BJ (cell line): ENCODE measurements at regions not wholly inside any gene's neighbourhood (a gene's known extent, or its start where the extent isn't known, plus 50 kb on each side); places are given as distances from the start of the nearest gene placed in this dataset.

Source experiments
- CTCF ChIA-PET: fragments of 350-600 bp; formaldehyde crosslinking; extraction: SDS; loops from one replicate; lab custom pipeline; 2021; ENCODE audit warnings: antibody characterized with exemption, inconsistent platforms; lab: Yijun Ruan, JAX
- POLR2A ChIA-PET: fragments of 300-600 bp; sonication (Branson Sonifier 250); formaldehyde crosslinking; extraction: SDS; loops from one replicate; lab custom pipeline; 2021; ENCODE audit warnings: antibody characterized with exemption; lab: Charles Lee
- DNase-seq: peaks from one replicate; pipeline ENCODE4 v3.0.0-alpha.2; 2011; ENCODE audit warnings: low read depth
- H3K27me3 ChIP-seq: 2 replicates; pipeline ENCODE4 v1.6.0; 2011; ENCODE audit warnings: low read length; ENCODE audit not compliant: control insufficient read depth, insufficient read depth
- H3K36me3 ChIP-seq: 2 replicates; pipeline ENCODE4 v1.5.1; 2011; ENCODE audit warnings: low read length; ENCODE audit not compliant: control insufficient read depth, insufficient read depth
- H3K4me3 ChIP-seq: 2 replicates; pipeline ENCODE4 v1.5.1; 2011; ENCODE audit warnings: low read depth, mild to moderate bottlenecking, control low read depth, low read length
- CTCF ChIP-seq: IDR thresholded peaks from 2 replicates; pipeline ENCODE4 v1.5.1; 2011; ENCODE audit warnings: low read depth, mild to moderate bottlenecking, control low read depth, inconsistent platforms, low read length, moderate library complexity; ENCODE audit not compliant: insufficient read depth

GRCh38 chr4:104743215-104743653, 248.5 kb upstream of the CXXC4 start:
- no peak for DNase-seq
- H3K27me3 ChIP-seq = no peaks in the 10 kb centered on the region
- ChIA-PET CTCF (interaction anchor here (1.0 kb wide), 1 partner anchor 11 kb away, joined by 3 read pairs; no protein-coding TSS in a partner anchor), POLR2A (no interaction called here)
- H3K36me3 ChIP-seq = no peaks in the 10 kb centered on the region
- H3K4me3 ChIP-seq = no peak overlapping the region
- TF ChIP-seq CTCF = no peak

- no peak for DNase-seq
- Histone ChIP-seq H3K27me3 (no peaks in the 10 kb centered on the region), H3K4me3 (no peak overlapping the region), H3K36me3 (no peaks in the 10 kb centered on the region)
- no peak for TF ChIP-seq CTCF
- POLR2A ChIA-PET = no interaction called here
- CTCF ChIA-PET = interaction anchor here (0.8 kb wide), 1 partner anchor 276 kb away, joined by 4 read pairs; no protein-coding TSS in a partner anchor
Measured at GRCh38 chr4:104747635-104748034, 252.9 kb upstream of the CXXC4 start.

DNA sequence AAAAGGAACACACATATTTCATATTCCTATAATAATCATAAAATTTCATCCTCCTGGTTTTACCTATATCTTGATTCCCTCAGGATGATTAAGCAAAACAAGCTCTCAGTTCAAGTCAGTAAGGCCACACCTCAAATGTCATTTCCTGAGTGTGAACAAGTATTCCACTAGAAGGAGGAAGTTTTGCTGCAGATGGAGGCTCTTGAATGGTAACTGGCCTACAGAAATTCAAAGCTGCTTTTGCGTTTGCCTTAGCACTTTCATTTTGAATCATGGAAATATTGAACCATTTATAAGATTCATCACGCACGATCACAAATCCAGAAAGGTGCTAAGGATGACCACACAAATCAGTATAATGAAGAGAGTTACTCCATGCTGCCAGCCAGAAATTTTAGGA, 254.4 kb upstream of the CXXC4 start:
- no peak for TF ChIP-seq CTCF
- Histone ChIP-seq H3K36me3 (no peaks in the 10 kb centered on the region), H3K4me3 (no peak overlapping the region), H3K27me3 (no peaks in the 10 kb centered on the region)
- ChIA-PET CTCF (no interaction called here), POLR2A (no interaction called here)
- no peak for DNase-seq

- CTCF ChIA-PET = no interaction called here
- POLR2A ChIA-PET = no interaction called here
- Histone ChIP-seq H3K27me3 (no peaks in the 10 kb centered on the region), H3K4me3 (no peak overlapping the region), H3K36me3 (no peaks in the 10 kb centered on the region)
- no peak for TF ChIP-seq CTCF
- DNase-seq = no peak
Measured at GRCh38 chr4:104750008-104750407, 255.3 kb upstream of the CXXC4 start.

GRCh38 chr4:104751468-104751867, 256.8 kb upstream of the CXXC4 start:
- no peak for DNase-seq
- H3K36me3 ChIP-seq = no peaks in the 10 kb centered on the region
- no peak for TF ChIP-seq CTCF
- H3K27me3 ChIP-seq = no peaks in the 10 kb centered on the region
- CTCF ChIA-PET = no interaction called here
- POLR2A ChIA-PET = no interaction called here
- no peak overlapping the region for H3K4me3 ChIP-seq
